ENCODE measurements at regions not wholly inside any gene's neighbourhood (a gene's known extent, or its start where the extent isn't known, plus 50 kb on each side); places are given as distances from the start of the nearest gene placed in this dataset.

DNA sequence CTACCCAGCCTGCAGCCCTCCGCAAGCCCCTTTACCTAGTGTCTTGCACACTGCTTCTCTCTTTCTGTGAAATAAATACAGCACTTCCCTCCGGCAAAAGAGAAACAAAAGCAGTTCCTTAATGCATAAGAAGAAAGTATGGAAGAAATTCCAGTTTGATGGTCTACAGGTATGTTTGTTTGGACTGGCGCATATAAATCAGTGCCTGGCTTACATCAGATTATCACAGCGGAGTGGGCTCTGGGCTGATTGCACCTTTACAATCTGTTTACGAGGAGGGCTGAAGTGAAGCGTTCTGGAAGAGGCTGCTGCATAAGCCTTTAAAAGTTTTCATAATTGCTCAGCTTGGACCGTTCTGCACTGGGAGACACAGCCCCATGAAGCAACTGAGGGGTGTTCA, 153.5 kb upstream of the FOXF1 start:
- DNase-seq: no peak

- no peak for DNase-seq
Measured at GRCh38 chr16:86357303-86357702, 153.0 kb upstream of the FOXF1 start.

DNA sequence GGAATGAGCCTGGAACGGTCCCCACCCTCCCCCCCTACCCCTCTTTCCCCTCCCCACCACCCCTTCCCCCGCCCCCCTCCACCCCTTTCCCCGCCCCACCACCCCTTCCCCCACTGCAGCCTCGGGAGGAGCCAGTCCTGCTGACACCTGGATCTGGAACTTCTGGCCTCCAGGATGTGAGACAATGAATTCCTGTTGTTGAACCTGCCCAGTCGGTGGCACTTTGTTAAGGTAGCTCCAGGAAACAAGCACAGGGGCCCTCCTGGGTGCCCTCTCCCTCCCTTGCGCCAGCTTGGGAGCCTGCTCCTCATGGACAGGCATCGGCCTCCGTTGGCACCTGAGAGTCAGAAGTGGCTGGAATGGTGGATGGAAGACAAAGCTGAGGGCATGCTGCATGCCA, 152.4 kb upstream of the FOXF1 start:
- DNase-seq: no peak

DNA sequence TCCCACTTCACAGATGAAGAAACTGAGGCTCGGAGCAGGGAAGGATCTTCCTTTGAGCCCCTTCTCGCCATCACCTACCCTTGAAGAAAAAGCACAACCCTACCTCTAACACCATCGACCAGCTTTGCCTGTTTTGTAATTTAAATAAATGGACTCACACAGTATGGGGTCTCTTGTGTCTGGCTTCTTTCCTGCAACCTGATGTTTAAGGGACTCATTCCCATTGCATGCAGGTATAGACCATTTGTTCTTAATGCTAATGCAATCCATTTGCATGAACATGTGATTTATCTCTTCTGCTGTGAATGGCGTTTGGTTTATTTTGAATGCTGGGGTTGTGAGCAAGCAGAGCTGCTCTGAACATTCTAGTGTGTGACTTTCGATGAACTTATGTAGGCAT, 150.8 kb upstream of the FOXF1 start:
- no peak for DNase-seq

DNA sequence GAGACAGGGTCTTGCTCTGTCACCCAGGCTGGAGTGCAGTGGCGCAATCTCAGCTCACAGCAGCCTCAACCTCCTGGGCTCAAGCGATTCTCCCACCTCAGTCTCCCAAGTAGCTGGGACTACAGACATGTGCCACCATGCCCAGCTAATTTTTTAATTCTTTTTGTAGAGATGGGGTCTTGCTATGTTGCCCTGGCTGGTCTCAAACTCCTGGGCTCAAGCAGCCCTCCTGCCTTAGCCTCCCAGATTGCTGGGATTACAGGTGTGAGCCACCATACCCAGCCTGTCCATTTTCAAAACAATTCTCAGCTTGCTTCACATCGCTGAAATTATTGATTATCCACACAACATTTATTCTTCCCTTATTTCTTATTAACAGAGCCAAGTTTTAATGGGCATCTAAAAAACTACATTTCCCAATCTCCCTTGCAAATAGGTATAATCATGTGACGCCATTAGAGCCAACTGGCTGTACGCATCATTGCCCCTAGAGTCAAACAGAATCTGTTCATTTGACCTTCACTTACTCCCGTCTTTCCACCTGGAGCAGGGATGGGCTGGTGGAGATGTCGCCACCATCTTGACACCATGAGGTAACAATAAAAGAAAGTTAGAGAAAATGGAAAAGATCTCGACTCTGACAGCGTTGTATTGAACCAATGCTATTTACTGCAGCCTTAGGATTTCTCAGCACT, 148.0 kb upstream of the FOXF1 start:
- no peak for DNase-seq

DNA sequence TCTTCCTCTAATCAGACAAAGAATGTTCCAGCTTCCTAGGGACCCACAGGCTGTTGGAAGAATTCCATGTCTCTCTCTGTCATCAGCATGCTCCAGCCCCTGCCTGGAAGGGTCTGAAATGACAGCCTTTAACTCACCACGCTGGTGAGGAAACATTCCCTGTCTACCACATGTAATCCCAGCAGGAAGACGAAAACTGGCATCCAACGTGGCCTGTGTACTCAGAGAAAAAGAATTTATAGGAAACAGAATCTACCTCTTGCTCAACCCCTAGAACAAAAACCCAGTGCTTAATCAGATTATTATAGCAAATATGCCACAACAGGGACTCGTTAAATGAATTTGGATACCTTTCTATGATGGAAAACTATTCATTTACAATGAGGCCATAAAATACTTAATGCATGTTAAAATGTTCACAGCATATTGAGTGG, 147.3 kb upstream of the FOXF1 start:
- DNase-seq: no peak

DNA sequence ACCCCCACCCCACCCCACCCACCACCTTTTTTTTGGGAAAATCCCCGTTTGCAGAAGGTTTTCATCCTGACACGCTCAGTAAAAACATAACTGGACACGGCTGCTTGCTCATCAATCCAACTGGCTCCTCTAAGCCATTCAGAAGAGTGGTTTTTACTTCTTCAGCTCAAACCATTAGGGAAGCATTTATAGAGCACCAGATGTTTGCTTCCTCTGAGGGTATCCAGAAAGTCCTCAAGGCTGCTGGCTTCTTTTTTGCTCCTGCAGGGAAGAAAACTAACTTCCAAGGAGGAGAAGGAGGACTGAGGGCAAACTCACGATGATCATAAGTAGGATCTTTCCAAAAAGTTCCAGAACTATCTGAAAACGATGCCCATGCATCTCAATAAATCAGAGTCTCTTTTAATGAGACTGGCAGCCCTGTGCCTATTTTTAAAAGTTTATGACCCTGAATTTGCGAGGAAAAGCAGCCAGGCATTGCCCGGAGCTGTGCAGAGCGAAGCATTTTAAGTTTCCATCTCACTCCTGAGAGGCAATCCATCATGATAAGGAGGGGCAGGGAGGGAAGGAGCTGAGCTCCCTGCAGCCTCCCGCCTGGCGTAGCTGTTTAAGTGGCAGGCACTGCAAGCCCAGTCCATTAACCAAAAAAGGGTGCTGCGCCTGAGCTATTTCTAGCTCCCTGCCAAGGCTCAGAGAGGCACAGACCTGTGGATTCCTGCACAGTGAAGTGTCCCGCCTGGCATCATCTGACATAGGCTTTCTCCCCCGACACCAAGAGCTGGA, 146.3 kb upstream of the FOXF1 start:
- DNase-seq: no peak

DNA sequence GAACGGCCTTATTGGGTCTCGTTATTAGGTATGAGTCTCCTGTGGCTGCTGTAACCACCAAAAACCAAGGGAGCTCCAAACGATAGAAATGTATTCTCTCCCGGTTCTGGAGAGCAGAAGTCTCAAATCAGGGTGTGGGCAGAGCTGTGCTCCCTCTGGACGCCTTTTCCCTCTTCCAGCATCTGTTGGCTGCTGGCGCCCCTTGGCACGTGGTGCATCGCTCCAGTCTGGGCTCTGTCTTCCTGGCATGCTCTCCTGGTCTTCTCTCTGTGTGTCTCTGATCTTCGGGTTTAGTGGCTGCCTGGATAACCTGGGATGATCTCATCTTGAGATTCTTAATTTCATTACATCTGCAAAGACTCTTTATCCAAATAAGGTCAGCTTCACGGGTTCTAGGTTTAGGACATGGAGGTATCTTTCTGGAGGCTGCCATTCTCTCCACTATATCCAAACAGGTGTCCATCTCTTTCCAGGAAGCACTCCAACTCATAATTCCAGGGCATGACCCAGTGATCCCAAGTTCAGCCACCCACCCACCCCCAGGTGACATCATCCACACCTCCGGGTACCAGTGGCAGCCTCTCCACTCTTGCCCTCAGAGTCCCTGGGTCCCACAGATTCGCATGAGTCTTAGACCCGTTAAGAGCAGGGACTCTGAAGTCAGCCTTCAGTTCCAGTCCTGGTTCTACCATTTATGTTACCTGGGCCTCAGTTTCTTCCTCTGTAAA, 145.5 kb upstream of the FOXF1 start:
- no peak for DNase-seq

DNA sequence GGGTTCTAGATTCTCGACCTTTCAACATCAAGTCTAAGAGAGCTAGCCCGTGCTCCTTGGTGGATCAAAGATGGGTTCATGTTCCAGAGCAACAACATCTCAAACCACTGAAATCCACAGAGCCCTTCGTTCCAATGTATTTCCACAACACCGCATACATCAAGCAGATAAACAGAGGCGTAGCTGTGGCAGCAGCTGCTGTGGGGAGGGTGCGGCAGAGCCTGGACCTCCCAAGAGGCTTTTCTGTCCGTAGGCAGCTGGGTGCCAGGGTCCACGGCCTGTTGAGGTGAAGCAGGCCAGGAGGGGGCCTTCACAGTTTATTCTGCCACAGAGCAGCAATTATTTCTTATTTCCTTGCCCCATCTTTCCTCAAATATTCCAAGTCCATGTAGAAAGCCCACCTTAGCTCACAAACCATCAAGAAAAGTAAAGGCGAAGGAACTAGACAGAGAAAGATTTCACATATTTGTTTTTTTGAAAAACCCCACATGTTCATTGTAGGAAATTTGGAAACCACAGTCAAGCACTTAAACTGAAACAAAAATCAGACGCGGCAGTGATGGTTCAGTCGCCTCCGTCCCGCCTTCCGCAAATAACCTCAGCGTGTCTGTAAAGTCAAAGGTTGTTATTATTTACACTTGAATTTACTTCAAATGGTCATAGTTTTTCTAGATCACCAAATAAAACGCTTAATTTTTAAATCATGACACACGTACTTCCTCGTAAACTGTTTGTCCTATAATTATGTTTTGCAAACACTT, 144.6 kb upstream of the FOXF1 start:
- DNase-seq: no peak

GRCh38 chr16:86366481-86366880, 143.8 kb upstream of the FOXF1 start:
- no peak for DNase-seq

DNA sequence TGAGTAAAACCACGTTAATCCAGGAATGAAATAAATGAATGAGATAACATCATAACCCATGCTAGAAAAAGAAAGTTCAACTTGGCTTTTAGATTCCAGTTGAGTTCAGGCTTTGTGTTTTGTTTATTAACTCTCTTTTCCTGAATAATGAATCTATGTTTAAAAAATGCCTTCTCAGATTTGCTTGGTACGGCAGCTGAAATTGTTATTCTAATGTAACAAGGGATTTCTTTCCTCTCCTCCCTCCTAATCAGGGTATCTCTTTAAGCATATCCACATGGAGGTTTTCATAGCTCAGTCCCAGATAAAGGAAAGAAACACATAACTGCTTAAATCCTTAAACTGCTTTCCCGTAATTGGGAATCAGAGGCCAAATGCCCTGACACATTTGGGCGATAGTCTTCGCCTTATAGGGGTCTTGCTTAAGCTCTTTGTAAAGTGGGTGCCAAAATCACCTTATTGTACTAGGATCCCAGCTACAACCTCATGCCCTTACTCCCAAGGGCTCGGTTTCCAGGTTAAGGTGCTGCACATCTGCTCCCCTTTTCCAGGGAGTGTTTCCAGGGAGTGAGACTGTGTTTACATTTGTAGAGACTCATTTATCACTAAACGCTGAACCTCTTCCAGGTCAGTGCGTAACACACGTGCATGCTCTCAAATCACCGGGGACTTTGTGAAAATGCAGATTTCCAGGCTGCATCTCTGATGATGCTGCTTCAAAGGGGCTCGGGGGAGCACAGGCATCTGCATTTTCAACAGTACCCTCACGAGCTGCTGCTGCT, 142.8 kb upstream of the FOXF1 start:
- no peak for DNase-seq

GRCh38 chr16:86368261-86368660, 142.1 kb upstream of the FOXF1 start:
- no peak for DNase-seq

DNA sequence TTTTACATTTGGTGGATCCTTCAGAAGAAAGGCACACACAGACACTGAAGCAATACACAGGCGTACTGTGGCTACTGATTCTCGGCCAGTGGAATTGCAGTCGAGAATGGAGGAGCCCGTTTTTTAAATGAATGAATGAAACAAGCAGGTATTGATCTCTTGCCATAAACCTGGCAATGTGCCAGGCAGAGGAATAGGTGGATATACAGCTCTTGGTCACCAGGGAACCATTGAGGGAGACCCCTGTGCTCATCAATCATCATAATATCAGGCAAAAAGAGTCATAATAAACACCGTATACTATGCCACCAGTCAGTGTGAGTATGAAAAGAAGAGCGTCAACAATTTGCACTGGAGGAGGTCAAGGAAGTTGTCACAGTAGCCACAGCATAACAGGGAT, 140.3 kb upstream of the FOXF1 start:
- DNase-seq: no peak

- no peak for DNase-seq
Measured at GRCh38 chr16:86371083-86371803, 139.1 kb upstream of the FOXF1 start.

- no peak for DNase-seq
Measured at GRCh38 chr16:86372193-86372592, 138.1 kb upstream of the FOXF1 start.

DNA sequence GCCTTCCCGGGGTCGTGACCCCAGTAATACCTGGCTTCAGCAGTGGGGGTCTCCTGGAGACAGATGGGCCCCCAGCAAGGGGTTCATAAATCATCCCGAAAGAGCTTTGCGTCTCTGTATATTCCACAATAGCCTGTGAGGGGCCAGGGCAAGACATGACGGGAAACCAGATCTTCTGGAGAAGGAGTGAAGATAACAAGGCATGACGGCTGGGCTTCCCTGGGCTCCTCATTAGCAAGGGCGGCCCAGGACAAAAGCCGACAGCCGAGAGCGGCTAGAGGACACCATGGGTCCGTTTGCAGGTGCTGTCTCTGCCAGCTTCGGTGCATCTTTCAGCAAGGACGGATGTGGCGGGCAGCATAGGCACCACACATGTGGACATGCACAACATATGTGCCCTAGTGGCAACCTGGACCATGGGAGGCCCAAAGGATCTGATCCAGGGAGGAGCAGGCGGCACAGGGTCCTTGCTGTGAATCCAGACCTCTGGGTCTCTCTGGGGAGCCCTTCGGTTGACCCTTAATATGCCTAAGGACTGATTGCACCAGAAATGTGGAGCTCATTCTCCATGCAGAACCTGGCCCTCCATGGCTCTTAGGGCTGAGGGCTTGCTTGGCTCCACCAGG, 136.9 kb upstream of the FOXF1 start:
- no peak for DNase-seq

GRCh38 chr16:86374603-86375130, 135.7 kb upstream of the FOXF1 start:
- no peak for DNase-seq

GRCh38 chr16:86375364-86375763, 135.0 kb upstream of the FOXF1 start:
- DNase-seq: no peak

DNA sequence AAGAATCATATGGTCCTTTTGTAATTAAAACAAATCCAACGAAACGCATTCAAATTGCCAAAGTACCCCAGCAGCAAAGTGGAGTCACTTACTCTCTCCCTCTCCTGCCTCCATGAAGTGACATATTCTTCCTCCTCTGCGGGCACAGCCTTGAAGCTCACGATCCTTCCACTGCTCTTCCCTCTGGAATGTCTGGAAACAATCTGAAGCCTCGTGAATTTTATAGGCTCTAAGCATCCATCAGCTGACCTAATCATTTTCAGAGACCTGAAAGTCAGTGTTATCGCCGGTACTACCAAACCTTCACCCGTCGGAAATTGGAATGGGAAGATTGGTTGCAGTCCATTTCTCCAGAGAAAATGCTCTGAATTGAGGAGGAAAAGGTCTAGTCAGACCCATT, 134.5 kb upstream of the FOXF1 start:
- no peak for DNase-seq

GRCh38 chr16:86376837-86377236, 133.5 kb upstream of the FOXF1 start:
- DNase-seq: no peak

Measured in NCI-H2029 treated with DMSO at 0.1 percent for 48 hours (cell line).